Activated T-helper 1 cell treated with anti-CD3 and anti-CD28 coated beads, Interleukin-12 subunit alpha, Interleukin-12 subunit beta, Interleukin-2, Interleukin-4 antibody, amounts not matched to agents 30 ng/mL and 10 ng/mL and 1 ng/mL, durations not matched to agents 14 hours and 24 hours and 36 hours (primary cell): ENCODE measurements at regions not wholly inside any gene's neighbourhood (a gene's known extent, or its start where the extent isn't known, plus 50 kb on each side); places are given as distances from the start of the nearest gene placed in this dataset.
"Not testable (repeated sequence)": the region's sequence is repeated elsewhere in the genome, so short reads cannot be mapped to it uniquely, and the experiment has no call there.

ENCODE experiments used
- DNase-seq: peaks from one replicate; pipeline ENCODE4 v3.0.0; 2021; ENCODE audit warnings: low spot score
- H3K27ac Mint-ChIP-seq: one replicate; pipeline ENCODE4 v1.8.0; 2021; ENCODE audit warnings: mild to moderate bottlenecking, mixed read lengths
- H3K27me3 Mint-ChIP-seq: one replicate; pipeline ENCODE4 v1.8.0; 2022; ENCODE audit warnings: mild to moderate bottlenecking, moderate library complexity, mixed read lengths; ENCODE audit not compliant: insufficient read depth
- H3K36me3 Mint-ChIP-seq: one replicate; pipeline ENCODE4 v1.8.0; 2021; ENCODE audit warnings: low read depth, mixed read lengths
- H3K4me1 Mint-ChIP-seq: one replicate; pipeline ENCODE4 v1.8.0; 2021; ENCODE audit warnings: low read depth, mixed read lengths
- H3K4me3 Mint-ChIP-seq: one replicate; pipeline ENCODE4 v1.8.0; 2021; ENCODE audit warnings: mild to moderate bottlenecking, moderate library complexity, mixed read lengths
- H3K9me3 Mint-ChIP-seq: one replicate; pipeline ENCODE4 v1.8.0; 2021; ENCODE audit warnings: mixed read lengths
- intact Hi-C: fragments of 100-400 bp; cut with micrococcal nuclease; formaldehyde crosslinking; loops from one replicate; pipeline ENCODE4 v1.15.1; 2024

DNA sequence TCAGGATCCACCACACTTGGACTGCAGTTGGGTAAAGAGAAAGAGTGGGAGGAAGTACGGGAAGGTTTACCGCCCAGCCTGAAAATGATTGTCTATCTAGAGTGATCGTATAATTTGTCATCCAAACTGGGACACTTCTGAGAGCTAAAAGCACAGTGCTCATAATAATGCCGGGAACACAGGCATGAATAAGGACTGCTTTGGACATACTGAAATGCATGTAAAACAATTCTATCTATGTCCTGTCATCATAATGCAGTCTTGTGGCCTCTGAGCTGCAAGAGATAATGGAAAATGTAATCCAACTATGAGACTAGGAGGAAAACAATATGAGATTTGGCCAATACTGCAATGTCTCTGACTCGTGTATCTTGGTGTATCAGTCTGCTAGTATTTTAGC is 435.5 kb downstream of the SOX11 start:
- Mint-ChIP-seq H3K4me3 (no peak overlapping the region), H3K36me3 (no peaks in the 10 kb centered on the region), H3K4me1 (no peaks in the 10 kb centered on the region), H3K27ac (no peak overlapping the region), H3K9me3 (no peaks in the 10 kb centered on the region), H3K27me3 (no peaks in the 10 kb centered on the region)
- intact Hi-C loops: no loop called here
- DNase-seq: no peak

DNA sequence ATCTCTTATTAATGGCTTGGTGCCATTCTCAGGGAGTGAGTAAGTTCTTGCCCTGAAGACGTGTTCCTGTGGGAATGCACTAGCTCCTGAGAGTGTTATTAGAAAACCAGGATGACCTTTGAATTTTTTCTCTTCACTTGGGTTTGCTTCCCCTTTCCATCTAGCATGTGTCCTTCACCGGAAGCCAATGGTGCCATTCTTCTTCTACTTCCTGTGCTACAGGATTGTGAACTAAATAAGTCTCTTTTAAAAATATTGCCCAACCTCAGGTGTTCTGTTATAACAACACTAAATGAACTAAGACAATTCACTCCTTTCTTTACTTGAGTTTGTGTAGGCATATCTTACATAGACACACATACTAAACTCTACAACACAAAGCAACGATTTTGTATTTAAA is 447.0 kb downstream of the SOX11 start:
- no peaks in the 10 kb centered on the region for H3K4me1 Mint-ChIP-seq
- no peak for DNase-seq
- intact Hi-C loops: no loop called here
- H3K27ac Mint-ChIP-seq: no peak overlapping the region
- H3K4me3 Mint-ChIP-seq: no peak overlapping the region
- H3K9me3 Mint-ChIP-seq: no peaks in the 10 kb centered on the region
- H3K36me3 Mint-ChIP-seq: no peaks in the 10 kb centered on the region
- no peaks in the 10 kb centered on the region for H3K27me3 Mint-ChIP-seq

GRCh38 chr2:6139916-6140315 is 447.7 kb downstream of the SOX11 start:
- no peaks in the 10 kb centered on the region for H3K36me3 Mint-ChIP-seq
- H3K4me1 Mint-ChIP-seq: no peaks in the 10 kb centered on the region
- H3K9me3 Mint-ChIP-seq: peaks cover 2% of the 10 kb centered on the region
- H3K27ac Mint-ChIP-seq: no peak overlapping the region
- H3K4me3 Mint-ChIP-seq: no peak overlapping the region
- no peak for DNase-seq
- H3K27me3 Mint-ChIP-seq: no peaks in the 10 kb centered on the region
- intact Hi-C loops: no loop called here

DNA sequence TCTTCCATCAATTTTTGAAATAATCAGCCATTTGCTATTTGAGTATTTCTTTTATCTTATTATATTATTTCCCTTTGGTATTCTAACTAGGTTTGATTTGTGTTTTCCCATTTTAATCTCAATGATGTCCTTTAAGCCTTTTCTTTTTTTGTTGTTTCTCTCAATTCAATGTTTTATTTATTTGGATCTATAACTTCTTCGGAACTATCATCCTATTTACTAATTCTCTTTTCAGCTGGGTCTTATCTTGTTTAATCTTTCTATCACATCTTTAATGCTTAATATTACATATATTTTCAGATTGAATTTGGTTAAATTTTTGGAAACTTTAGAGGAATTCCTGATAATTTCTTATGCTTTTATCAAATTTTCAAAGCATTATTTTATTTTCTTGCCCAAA is 448.3 kb downstream of the SOX11 start:
- no peaks in the 10 kb centered on the region for H3K4me1 Mint-ChIP-seq
- H3K27me3 Mint-ChIP-seq: no peaks in the 10 kb centered on the region
- no peak for DNase-seq
- H3K4me3 Mint-ChIP-seq: no peak overlapping the region
- H3K27ac Mint-ChIP-seq: no peak overlapping the region
- intact Hi-C loops: no loop called here
- H3K9me3 Mint-ChIP-seq: peaks cover 5% of the 10 kb centered on the region
- no peaks in the 10 kb centered on the region for H3K36me3 Mint-ChIP-seq

GRCh38 chr2:6143812-6144211 is 451.6 kb downstream of the SOX11 start:
- no peak for DNase-seq
- Mint-ChIP-seq H3K36me3 (no peaks in the 10 kb centered on the region), H3K9me3 (peaks cover 5% of the 10 kb centered on the region), H3K4me1 (no peaks in the 10 kb centered on the region), H3K4me3 (no peak overlapping the region), H3K27me3 (no peaks in the 10 kb centered on the region), H3K27ac (no peak overlapping the region)
- intact Hi-C loops: no loop called here

GRCh38 chr2:6147215-6147614 is 455.0 kb downstream of the SOX11 start:
- DNase-seq, intact Hi-C loops, H3K4me1 Mint-ChIP-seq, H3K9me3 Mint-ChIP-seq, H3K27me3 Mint-ChIP-seq, H3K4me3 Mint-ChIP-seq, H3K36me3 Mint-ChIP-seq, H3K27ac Mint-ChIP-seq: not testable (repeated sequence)

DNA sequence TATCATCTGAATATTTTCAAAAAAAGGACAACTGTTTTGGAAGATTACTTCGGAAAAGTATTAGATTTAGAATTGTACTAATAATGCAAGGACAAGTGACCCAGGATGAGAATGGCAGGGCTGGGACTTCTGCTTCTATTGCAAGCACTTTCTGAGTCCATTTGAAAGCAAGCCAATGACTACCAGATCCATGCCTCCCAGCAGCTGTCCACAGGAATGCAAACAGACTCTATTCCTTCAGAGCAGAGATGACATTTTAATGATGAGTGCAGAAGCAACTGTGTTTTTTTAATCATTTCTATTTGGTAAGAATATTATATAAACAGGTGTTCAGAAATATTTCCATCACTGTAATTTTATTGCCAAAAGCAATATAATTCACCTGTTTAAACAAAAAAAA is 456.7 kb downstream of the SOX11 start:
- H3K27me3 Mint-ChIP-seq: no peaks in the 10 kb centered on the region
- no peaks in the 10 kb centered on the region for H3K4me1 Mint-ChIP-seq
- intact Hi-C loops: no loop called here

GRCh38 chr2:6159606-6160005 is 467.4 kb downstream of the SOX11 start:
- no peaks in the 10 kb centered on the region for H3K4me1 Mint-ChIP-seq
- no peak for DNase-seq
- no peaks in the 10 kb centered on the region for H3K9me3 Mint-ChIP-seq
- no peak overlapping the region for H3K4me3 Mint-ChIP-seq
- intact Hi-C loops: no loop called here
- H3K36me3 Mint-ChIP-seq: no peaks in the 10 kb centered on the region
- no peaks in the 10 kb centered on the region for H3K27me3 Mint-ChIP-seq
- no peak overlapping the region for H3K27ac Mint-ChIP-seq

More for the DNA sequence above, 456.7 kb downstream of the SOX11 start:
- Mint-ChIP-seq H3K9me3 (peaks cover 5% of the 10 kb centered on the region), H3K27ac (no peak overlapping the region), H3K4me3 (no peak overlapping the region), H3K36me3 (no peaks in the 10 kb centered on the region)
- DNase-seq: no peak

- no peak for DNase-seq
- Mint-ChIP-seq H3K9me3 (no peaks in the 10 kb centered on the region), H3K27me3 (no peaks in the 10 kb centered on the region), H3K4me3 (no peak overlapping the region), H3K27ac (no peak overlapping the region), H3K4me1 (no peaks in the 10 kb centered on the region), H3K36me3 (no peaks in the 10 kb centered on the region)
- intact Hi-C loops: no loop called here
These were observed 471.7 kb downstream of the SOX11 start for GRCh38 chr2:6163932-6164331.

DNA sequence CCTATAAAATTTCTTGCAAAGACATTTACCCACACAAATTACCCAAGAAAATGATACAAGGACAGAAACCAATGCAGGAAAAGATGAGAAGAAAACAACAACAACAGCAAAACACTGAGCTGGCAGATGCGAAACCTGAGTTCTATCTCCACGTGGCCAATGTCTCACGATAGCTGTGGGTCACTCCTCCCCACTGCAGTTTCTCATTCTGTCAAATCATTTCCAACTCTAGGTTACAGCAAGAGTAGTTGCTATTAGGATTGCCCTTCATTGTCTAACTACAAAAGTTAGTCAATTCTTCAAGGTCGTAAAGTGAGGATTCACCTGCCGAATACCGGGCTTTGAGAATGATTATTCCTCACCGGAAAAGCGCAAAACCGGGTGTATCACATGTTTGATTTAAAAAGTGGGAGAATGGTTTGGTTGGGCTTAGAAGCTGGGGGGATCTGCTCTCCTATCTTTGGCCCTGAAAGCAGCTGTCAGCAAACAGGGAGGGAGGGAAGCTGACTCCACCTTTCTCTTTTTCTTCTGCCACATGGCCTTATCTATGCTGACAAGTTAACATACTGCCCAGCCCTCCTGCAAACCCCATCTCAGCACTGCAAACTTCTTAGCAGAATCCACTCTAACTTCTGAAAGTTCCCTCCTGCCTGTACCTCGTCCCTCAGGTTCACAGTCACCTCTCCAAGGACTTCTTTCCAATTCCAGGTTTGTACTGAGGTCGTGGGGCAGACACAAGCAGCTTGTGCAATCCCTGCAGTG is 473.0 kb downstream of the SOX11 start:
- H3K36me3 Mint-ChIP-seq: no peaks in the 10 kb centered on the region
- H3K27me3 Mint-ChIP-seq: no peaks in the 10 kb centered on the region
- intact Hi-C loops: no loop called here

DNA sequence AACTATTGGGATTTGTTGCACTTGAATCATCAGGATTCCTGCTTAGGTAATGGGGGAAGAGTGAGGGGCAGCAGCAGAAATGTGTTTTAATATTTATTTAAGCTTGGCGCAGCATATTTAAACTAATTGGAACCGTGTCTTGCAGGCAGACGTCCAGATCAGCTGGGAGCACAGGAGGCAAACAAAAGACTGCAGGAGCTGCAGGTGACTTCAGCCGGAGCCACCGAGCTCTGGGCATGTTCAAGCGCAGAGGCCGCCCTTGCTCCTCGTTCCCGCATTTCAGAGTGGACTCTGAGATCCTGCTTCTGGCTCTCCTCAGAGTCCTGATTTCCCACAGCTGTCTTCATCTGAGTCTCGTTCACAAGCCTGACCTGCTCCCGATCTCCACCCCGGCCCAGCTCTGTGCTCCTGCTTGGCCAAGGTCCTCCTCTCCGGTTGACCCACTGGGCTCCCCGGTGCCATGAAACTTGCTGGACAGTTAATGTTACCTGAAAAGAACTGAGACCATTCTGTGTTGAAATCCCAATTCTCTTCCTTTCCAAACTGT is 475.5 kb downstream of the SOX11 start:
- H3K36me3 Mint-ChIP-seq: no peaks in the 10 kb centered on the region
- no peaks in the 10 kb centered on the region for H3K9me3 Mint-ChIP-seq
- no peak overlapping the region for H3K27ac Mint-ChIP-seq
- no peak overlapping the region for H3K4me3 Mint-ChIP-seq
- no peaks in the 10 kb centered on the region for H3K27me3 Mint-ChIP-seq
- DNase-seq: no peak
- H3K4me1 Mint-ChIP-seq: no peaks in the 10 kb centered on the region
- intact Hi-C loops: no loop called here

More for the DNA sequence above, 473.0 kb downstream of the SOX11 start:
- DNase-seq: no peak
- no peaks in the 10 kb centered on the region for H3K9me3 Mint-ChIP-seq
- no peak overlapping the region for H3K4me3 Mint-ChIP-seq
- no peaks in the 10 kb centered on the region for H3K4me1 Mint-ChIP-seq
- H3K27ac Mint-ChIP-seq: no peak overlapping the region

DNA sequence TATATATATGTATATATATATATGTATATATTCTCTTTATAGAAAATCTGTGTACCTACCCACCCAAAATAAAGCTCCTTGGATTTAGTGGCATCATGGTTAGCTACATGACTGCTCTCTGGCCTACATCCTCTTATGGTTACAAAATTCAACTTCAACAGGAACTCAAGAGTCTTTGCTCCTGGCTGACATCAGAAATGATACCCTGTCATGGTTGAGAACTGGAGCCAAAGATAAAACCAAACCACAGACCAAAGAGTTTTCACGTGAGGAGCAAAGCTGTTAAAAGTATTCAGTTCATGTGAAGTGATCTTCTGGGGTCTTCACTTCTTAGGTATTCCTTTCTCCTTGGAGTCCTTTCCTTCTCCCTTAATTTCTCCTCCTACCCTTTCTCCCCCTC is 476.3 kb downstream of the SOX11 start:
- Mint-ChIP-seq H3K4me1 (no peaks in the 10 kb centered on the region), H3K27me3 (no peaks in the 10 kb centered on the region), H3K4me3 (no peak overlapping the region), H3K27ac (no peak overlapping the region), H3K36me3 (no peaks in the 10 kb centered on the region), H3K9me3 (no peaks in the 10 kb centered on the region)
- intact Hi-C loops: no loop called here
- no peak for DNase-seq

GRCh38 chr2:6171294-6171693 is 479.1 kb downstream of the SOX11 start:
- Mint-ChIP-seq H3K9me3 (no peaks in the 10 kb centered on the region), H3K4me1 (no peaks in the 10 kb centered on the region), H3K4me3 (no peak overlapping the region), H3K36me3 (no peaks in the 10 kb centered on the region), H3K27me3 (no peaks in the 10 kb centered on the region), H3K27ac (no peak overlapping the region)
- intact Hi-C loops: no loop called here
- DNase-seq: no peak

DNA sequence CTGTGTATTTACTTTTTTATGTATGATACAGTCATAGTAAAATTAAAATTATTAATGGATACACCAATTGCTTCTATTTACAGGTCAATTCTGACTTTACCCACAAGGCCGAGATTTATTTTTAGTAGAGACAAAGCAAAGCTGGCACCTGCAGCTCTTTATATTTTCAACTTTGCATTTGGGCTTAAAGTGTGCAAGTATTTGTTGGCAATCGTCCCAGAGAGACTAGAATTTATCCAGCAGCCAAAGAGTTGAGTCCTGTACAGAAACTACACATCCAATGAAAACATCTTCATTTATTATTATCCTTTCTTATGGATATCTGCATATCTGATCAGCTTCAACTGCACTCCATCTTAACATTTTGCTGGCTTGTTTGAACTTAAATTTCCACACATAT is 485.6 kb downstream of the SOX11 start:
- H3K9me3 Mint-ChIP-seq: no peaks in the 10 kb centered on the region
- intact Hi-C loops: no loop called here
- H3K36me3 Mint-ChIP-seq: no peaks in the 10 kb centered on the region
- no peaks in the 10 kb centered on the region for H3K4me1 Mint-ChIP-seq
- no peak overlapping the region for H3K4me3 Mint-ChIP-seq
- no peak for DNase-seq
- no peaks in the 10 kb centered on the region for H3K27me3 Mint-ChIP-seq
- H3K27ac Mint-ChIP-seq: no peak overlapping the region
